ENCODE measurements at regions not wholly inside any gene's neighbourhood (a gene's known extent, or its start where the extent isn't known, plus 50 kb on each side); places are given as distances from the start of the nearest gene placed in this dataset.

- H3K4me1 ChIP-seq, result peaks cover 0 to 19% (median 3%) of the 10 kb centered on the region in 4 donors
- H3K27ac ChIP-seq, result no peak overlapping the region
- 91 to 94% methylated on average over 2 of the region's 2 CpGs for WGBS, 2 donors
- H3K27me3 ChIP-seq, result no peaks in the 10 kb centered on the region
- DNase-seq (ENCODE audit: low spot score in 2 of 2), result no peak
- TF ChIP-seq POLR2A (IDR thresholded peaks at IDR 0.05) (no peak), EP300 (IDR thresholded peaks at IDR 0.05) (no peak), CTCF (IDR thresholded peaks at IDR 0.05) (no peak)
- H3K9me3 ChIP-seq, result no peaks in the 10 kb centered on the region
- H3K4me3 ChIP-seq, result no peak overlapping the region
- no peaks in the 10 kb centered on the region for H3K36me3 ChIP-seq
Measured at GRCh38 chr6:11413728-11414127, 123.8 kb upstream of the TMEM170B start.

GRCh38 chr6:11413117-11413687, 124.3 kb upstream of the TMEM170B start:
- TF ChIP-seq EP300 (IDR thresholded peaks at IDR 0.05) (no peak), CTCF (IDR thresholded peaks at IDR 0.05) (no peak), POLR2A (IDR thresholded peaks at IDR 0.05) (no peak)
- Histone ChIP-seq H3K36me3 (no peaks in the 10 kb centered on the region), H3K4me1 (peaks cover 0 to 19% (median 3%) of the 10 kb centered on the region in 4 donors), H3K27me3 (no peaks in the 10 kb centered on the region), H3K27ac (no peak overlapping the region), H3K4me3 (no peak overlapping the region), H3K9me3 (no peaks in the 10 kb centered on the region)
- no peak for DNase-seq (ENCODE audit: low spot score in 2 of 2)
- 91 to 92% methylated on average over 6 of the region's 6 CpGs for WGBS, 2 donors

- Histone ChIP-seq H3K27me3 (no peaks in the 10 kb centered on the region), H3K27ac (peak overlapping the region in 1 of 4 donors; percentile 33), H3K4me1 (peaks cover 0 to 19% (median 3%) of the 10 kb centered on the region in 4 donors), H3K9me3 (no peaks in the 10 kb centered on the region), H3K36me3 (no peaks in the 10 kb centered on the region), H3K4me3 (no peak overlapping the region)
- DNase-seq (ENCODE audit: low spot score in 2 of 2), result no peak
- WGBS, 2 donors, result 90 to 95% methylated on average over 3 of the region's 3 CpGs
- no peak for TF ChIP-seq EP300 (IDR thresholded peaks at IDR 0.05)
Measured at GRCh38 chr6:11412616-11413015, 124.9 kb upstream of the TMEM170B start.

- 65 to 67% methylated on average over 2 of the region's 2 CpGs for WGBS, 2 donors
- no peaks in the 10 kb centered on the region for H3K36me3 ChIP-seq
- no peak for TF ChIP-seq POLR2A (IDR thresholded peaks at IDR 0.05)
- TF ChIP-seq EP300 (IDR thresholded peaks at IDR 0.05), result no peak
- no peak for TF ChIP-seq CTCF (IDR thresholded peaks at IDR 0.05)
- H3K9me3 ChIP-seq, result no peaks in the 10 kb centered on the region
- H3K27me3 ChIP-seq, result no peaks in the 10 kb centered on the region
- peak overlapping the region in 2 of 4 donors; percentile 33 to 42 for H3K27ac ChIP-seq
- no peak overlapping the region for H3K4me3 ChIP-seq
- no peak for DNase-seq (ENCODE audit: low spot score in 2 of 2)
- H3K4me1 ChIP-seq, result peaks cover 0 to 19% (median 3%) of the 10 kb centered on the region in 4 donors
Measured at GRCh38 chr6:11412011-11412424, 125.5 kb upstream of the TMEM170B start.

GRCh38 chr6:11411593-11411992, 126.0 kb upstream of the TMEM170B start:
- no peaks in the 10 kb centered on the region for H3K36me3 ChIP-seq
- DNase-seq (ENCODE audit: low spot score in 2 of 2), result no peak
- peaks cover 0 to 19% (median 3%) of the 10 kb centered on the region in 4 donors for H3K4me1 ChIP-seq
- TF ChIP-seq CTCF (IDR thresholded peaks at IDR 0.05), result no peak
- no peak for TF ChIP-seq POLR2A (IDR thresholded peaks at IDR 0.05)
- no peak for TF ChIP-seq EP300 (IDR thresholded peaks at IDR 0.05)
- H3K9me3 ChIP-seq, result no peaks in the 10 kb centered on the region
- peak overlapping the region in 2 of 4 donors; percentile 33 to 42 for H3K27ac ChIP-seq
- H3K27me3 ChIP-seq, result no peaks in the 10 kb centered on the region
- H3K4me3 ChIP-seq, result no peak overlapping the region
- 66 to 67% methylated on average over 3 of the region's 3 CpGs for WGBS, 2 donors
